OCI-LY7 (cell line): ENCODE measurements at regions not wholly inside any gene's neighbourhood (a gene's known extent, or its start where the extent isn't known, plus 50 kb on each side); places are given as distances from the start of the nearest gene placed in this dataset.

Experiments used
- BruUV-seq: library from RNA; stranded (reverse); fragments of 400-500 nt; replicated peaks from 2 replicates; lab custom pipeline; 2021; lab: Mats Ljungman, UMichigan
- CTCF ChIA-PET: fragments of 300-600 bp; sonication (Branson Sonifier 250); formaldehyde crosslinking; loops from one replicate; lab custom pipeline; 2022; ENCODE audit warnings: antibody characterized with exemption; ENCODE audit not compliant: unreplicated experiment; lab: Charles Lee
- POLR2A ChIA-PET: fragments of 300-600 bp; sonication (Branson Sonifier 250); formaldehyde crosslinking; loops from one replicate; lab custom pipeline; 2022; ENCODE audit warnings: antibody characterized with exemption; lab: Charles Lee
- DNase-seq: peaks from one replicate; pipeline ENCODE4 v3.0.0-alpha.2; 2015; ENCODE audit warnings: low spot score
- H2AFZ ChIP-seq: fragments of 200-600 bp; sonication (generic), shearing (Covaris generic); 2 replicates; pipeline ENCODE4 v1.6.1; 2014; ENCODE audit warnings: mild to moderate bottlenecking, antibody characterized with exemption, low read length, moderate library complexity
- H3K27ac ChIP-seq: fragments of 200-600 bp; sonication (generic); 2 replicates; pipeline ENCODE4 v1.5.1; 2014; ENCODE audit warnings: mixed run types, low read depth, mild to moderate bottlenecking, moderate library complexity, low read length, inconsistent platforms; ENCODE audit not compliant: poor library complexity, severe bottlenecking
- H3K36me3 ChIP-seq: fragments of 200-600 bp; sonication (generic); 2 replicates; pipeline ENCODE4 v1.6.1; 2014; ENCODE audit warnings: mild to moderate bottlenecking, antibody characterized with exemption, low read length, moderate library complexity, mixed read lengths; ENCODE audit not compliant: insufficient read depth
- H3K4me1 ChIP-seq: fragments of 200-600 bp; sonication (generic); 2 replicates; pipeline ENCODE4 v1.5.1; 2014; ENCODE audit warnings: mild to moderate bottlenecking, low read length; ENCODE audit not compliant: insufficient read depth, poor library complexity, severe bottlenecking
- H3K4me2 ChIP-seq: fragments of 200-600 bp; sonication (generic); 2 replicates; pipeline ENCODE4 v1.6.1; 2014; ENCODE audit warnings: mild to moderate bottlenecking, low read length
- H3K4me3 ChIP-seq: fragments of 200-600 bp; sonication (generic); 2 replicates; pipeline ENCODE4 v1.5.1; 2014; ENCODE audit warnings: mild to moderate bottlenecking, low read depth, low read length; ENCODE audit not compliant: poor library complexity, severe bottlenecking
- H3K79me2 ChIP-seq: fragments of 200-600 bp; sonication (generic); 2 replicates; pipeline ENCODE4 v1.6.1; 2016; ENCODE audit warnings: low read depth, mild to moderate bottlenecking, low read length, moderate library complexity, mixed read lengths; ENCODE audit not compliant: insufficient read depth
- H3K9me2 ChIP-seq: fragments of 200-600 bp; sonication (generic); 2 replicates; pipeline ENCODE4 v1.6.1; 2016; ENCODE audit warnings: mild to moderate bottlenecking, low read length, mixed read lengths; ENCODE audit not compliant: insufficient read depth
- H3K9me3 ChIP-seq: fragments of 200-600 bp; sonication (generic); 2 replicates; pipeline ENCODE4 v1.6.1; 2014; ENCODE audit warnings: mild to moderate bottlenecking, mixed run types, low read length, mixed read lengths
- H4K20me1 ChIP-seq: fragments of 200-600 bp; sonication (generic); 2 replicates; pipeline ENCODE4 v1.6.1; 2014; ENCODE audit warnings: mild to moderate bottlenecking, antibody characterized with exemption, low read length, moderate library complexity, mixed read lengths; ENCODE audit not compliant: insufficient read depth
- EZH2phosphoT487 ChIP-seq: fragments of 200-600 bp; sonication (generic); IDR thresholded peaks from 2 replicates; pipeline ENCODE4 v1.6.1; 2018; ENCODE audit warnings: low read depth, borderline replicate concordance, mild to moderate bottlenecking, mixed run types, antibody characterized with exemption, low read length, moderate library complexity, mixed read lengths
- intact Hi-C: fragments of 100-400 bp; cut with micrococcal nuclease; formaldehyde crosslinking; loops from one replicate; pipeline ENCODE4 v1.10.0; 2022; ENCODE audit not compliant: unreplicated experiment
- TF ChIP-seq, protein P1 (sequence below): fragments of 200-600 bp; sonication (generic); conservative IDR thresholded peaks from 2 replicates; pipeline ENCODE4 v1.5.1; 2014; ENCODE audit warnings: mild to moderate bottlenecking, antibody characterized with exemption, low read length, moderate library complexity, mixed read lengths

DNA sequence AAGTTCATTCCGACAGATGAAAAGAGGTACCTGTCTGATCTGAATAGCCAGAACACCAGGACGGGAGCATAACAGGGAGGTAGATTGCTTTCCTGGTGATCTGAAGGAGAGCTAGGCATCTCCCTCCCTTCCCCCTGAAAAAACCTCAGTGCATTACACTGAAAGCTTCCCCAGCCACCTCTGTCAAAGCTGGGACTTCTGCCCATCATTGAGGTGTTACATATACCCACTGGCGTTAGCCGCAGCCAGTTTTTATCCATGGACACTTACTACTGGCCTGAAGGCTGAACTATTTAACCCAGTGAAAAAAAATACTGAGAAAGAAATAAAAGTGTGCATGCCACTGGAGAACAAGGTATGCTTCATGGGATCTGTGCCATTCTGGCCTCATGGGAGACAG, 568.3 kb upstream of the ADAMTS5 start:
- Histone ChIP-seq H3K4me3 (no peak overlapping the region), H4K20me1 (no peaks in the 10 kb centered on the region), H3K4me2 (no peak overlapping the region), H3K36me3 (no peaks in the 10 kb centered on the region), H3K9me3 (peaks cover 23% of the 10 kb centered on the region; the same call in 1 of the 2 replicates), H3K27ac (no peak overlapping the region), H3K9me2 (no peaks in the 10 kb centered on the region), H3K4me1 (no peaks in the 10 kb centered on the region), H2AFZ (no peak overlapping the region), H3K79me2 (no peaks in the 10 kb centered on the region)
- ChIA-PET CTCF (no interaction called here), POLR2A (no interaction called here)
- no TSS peak for BruUV-seq
- intact Hi-C loops, result no loop called here
- TF ChIP-seq, protein P1, sequence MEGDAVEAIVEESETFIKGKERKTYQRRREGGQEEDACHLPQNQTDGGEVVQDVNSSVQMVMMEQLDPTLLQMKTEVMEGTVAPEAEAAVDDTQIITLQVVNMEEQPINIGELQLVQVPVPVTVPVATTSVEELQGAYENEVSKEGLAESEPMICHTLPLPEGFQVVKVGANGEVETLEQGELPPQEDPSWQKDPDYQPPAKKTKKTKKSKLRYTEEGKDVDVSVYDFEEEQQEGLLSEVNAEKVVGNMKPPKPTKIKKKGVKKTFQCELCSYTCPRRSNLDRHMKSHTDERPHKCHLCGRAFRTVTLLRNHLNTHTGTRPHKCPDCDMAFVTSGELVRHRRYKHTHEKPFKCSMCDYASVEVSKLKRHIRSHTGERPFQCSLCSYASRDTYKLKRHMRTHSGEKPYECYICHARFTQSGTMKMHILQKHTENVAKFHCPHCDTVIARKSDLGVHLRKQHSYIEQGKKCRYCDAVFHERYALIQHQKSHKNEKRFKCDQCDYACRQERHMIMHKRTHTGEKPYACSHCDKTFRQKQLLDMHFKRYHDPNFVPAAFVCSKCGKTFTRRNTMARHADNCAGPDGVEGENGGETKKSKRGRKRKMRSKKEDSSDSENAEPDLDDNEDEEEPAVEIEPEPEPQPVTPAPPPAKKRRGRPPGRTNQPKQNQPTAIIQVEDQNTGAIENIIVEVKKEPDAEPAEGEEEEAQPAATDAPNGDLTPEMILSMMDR, result no peak
- no peak for TF ChIP-seq EZH2phosphoT487
- no peak for DNase-seq

DNA sequence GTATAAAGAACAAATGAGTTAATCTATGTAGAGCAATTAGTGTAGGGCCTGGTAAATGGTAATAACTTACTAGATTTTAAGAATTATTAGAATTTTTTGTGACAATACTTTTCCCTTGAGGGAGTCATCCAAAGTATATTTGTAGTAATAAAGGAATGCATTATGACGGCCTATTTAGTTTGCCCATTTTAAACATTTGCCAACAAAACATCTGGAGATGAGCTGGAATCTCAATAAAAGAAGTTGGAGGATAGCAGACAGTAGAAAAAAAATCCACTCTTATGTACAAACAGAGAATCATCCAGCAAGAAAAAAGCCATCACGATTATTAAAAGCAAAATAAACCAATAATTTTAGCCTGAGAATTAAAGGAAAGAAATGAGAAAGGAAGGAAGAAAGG, 567.3 kb upstream of the ADAMTS5 start:
- Histone ChIP-seq H3K9me2 (no peaks in the 10 kb centered on the region), H3K79me2 (no peaks in the 10 kb centered on the region), H4K20me1 (no peaks in the 10 kb centered on the region), H3K4me3 (no peak overlapping the region), H3K4me1 (no peaks in the 10 kb centered on the region), H2AFZ (no peak overlapping the region), H3K4me2 (no peak overlapping the region), H3K27ac (no peak overlapping the region), H3K36me3 (no peaks in the 10 kb centered on the region), H3K9me3 (peaks cover 23% of the 10 kb centered on the region; the same call in 1 of the 2 replicates)
- no peak for DNase-seq
- ChIA-PET POLR2A (no interaction called here), CTCF (no interaction called here)
- TF ChIP-seq, protein P1, result no peak
- TF ChIP-seq EZH2phosphoT487, result no peak
- BruUV-seq, result no TSS peak
- intact Hi-C loops, result no loop called here

DNA sequence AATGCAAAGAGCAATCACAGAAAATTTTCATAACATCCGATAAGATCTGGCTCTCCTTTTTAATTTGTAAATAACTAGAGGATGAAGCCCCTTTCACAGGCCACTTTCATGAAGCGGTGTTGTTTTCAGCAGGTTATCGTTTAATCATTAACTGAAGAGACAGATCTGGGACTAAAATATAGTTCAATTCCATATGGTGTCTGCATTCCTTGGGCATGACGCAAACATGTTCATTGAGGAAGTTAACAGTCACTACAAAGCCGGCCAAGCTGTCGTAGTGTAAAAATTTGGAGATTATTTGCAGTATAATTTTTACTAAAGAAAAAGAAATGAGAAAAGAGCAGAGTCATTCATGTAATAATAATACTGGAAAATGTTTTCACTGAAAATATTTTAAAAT, 565.2 kb upstream of the ADAMTS5 start:
- no peak for DNase-seq
- H3K4me1 ChIP-seq, result no peaks in the 10 kb centered on the region
- no peak overlapping the region for H2AFZ ChIP-seq
- no peaks in the 10 kb centered on the region for H4K20me1 ChIP-seq
- ChIA-PET CTCF (no interaction called here), POLR2A (no interaction called here)
- H3K9me3 ChIP-seq, result peaks cover 13% of the 10 kb centered on the region; the same call in 1 of the 2 replicates
- TF ChIP-seq, protein P1, result no peak
- no peak for TF ChIP-seq EZH2phosphoT487
- intact Hi-C loops, result no loop called here
- no TSS peak for BruUV-seq
- H3K79me2 ChIP-seq, result no peaks in the 10 kb centered on the region
- no peak overlapping the region for H3K27ac ChIP-seq
- H3K4me3 ChIP-seq, result no peak overlapping the region
- H3K36me3 ChIP-seq, result no peaks in the 10 kb centered on the region
- H3K4me2 ChIP-seq, result no peak overlapping the region
- no peaks in the 10 kb centered on the region for H3K9me2 ChIP-seq
